Right lobe of liver (tissue), 6 donors: ENCODE measurements at regions not wholly inside any gene's neighbourhood (a gene's known extent, or its start where the extent isn't known, plus 50 kb on each side); places are given as distances from the start of the nearest gene placed in this dataset.

Experiments
- ATAC-seq, 4 donors: fragments of 200-7000 bp; cut with Tn5 transposase; one replicate each; pipeline ENCODE4 v1.9.1; 2020; ENCODE audit warnings: mild to moderate bottlenecking in 4 of 4, moderate library complexity in 4 of 4
- DNase-seq, 3 donors: peaks; one replicate each; pipeline ENCODE4 v3.0.0-alpha.2; 2020
- H3K27ac ChIP-seq, 3 donors: fragments of 200-600 bp; one replicate each; pipeline ENCODE4 v1.8.0; 2022
- H3K27me3 ChIP-seq, 2 donors: fragments of 200-600 bp; one replicate each; pipeline ENCODE4 v1.8.0; 2022
- H3K36me3 ChIP-seq, 4 donors: fragments of 200-600 bp; sonication (generic) in 1 of 4; one replicate each; pipeline versions ENCODE4 v1.5.1 to v1.8.0; 2017 to 2022; ENCODE audit warnings: control low read depth in 1 of 4
- H3K4me1 ChIP-seq, 4 donors: fragments of 200-600 bp; sonication (generic) in 1 of 4; one replicate each; pipeline versions ENCODE4 v1.5.1 to v1.8.0; 2017 to 2022; ENCODE audit warnings: control low read depth in 1 of 4
- H3K4me3 ChIP-seq, 3 donors: fragments of 200-600 bp; one replicate each; pipeline ENCODE4 v1.8.0; 2022
- H3K9me3 ChIP-seq, 4 donors: fragments of 200-600 bp; sonication (generic) in 1 of 4; one replicate each; pipeline versions ENCODE4 v1.5.1 to v1.8.0; 2017 to 2022; ENCODE audit warnings: control low read depth in 1 of 4
- CTCF ChIP-seq, 4 donors: fragments of 200-600 bp in 3 of 4; fragments of 450-650 bp in 1 of 4; IDR thresholded peaks; one replicate each; pipeline versions ENCODE4 v1.5.1 to v1.8.0; 2016 to 2022; ENCODE audit warnings: antibody characterized with exemption in 4 of 4, mild to moderate bottlenecking in 2 of 4
- POLR2A ChIP-seq: fragments of 450-650 bp; IDR thresholded peaks from one replicate; pipeline ENCODE4 v1.6.1; 2017; ENCODE audit warnings: antibody characterized with exemption, mild to moderate bottlenecking
- WGBS: methylation state at CpG from one replicate; pipeline ENCODE4 v1.1.6; 2018; ENCODE audit warnings: low coverage, low lambda C conversion rate; ENCODE audit not compliant: insufficient coverage; ENCODE audit errors: missing lambda C conversion rate; 5-methylcytosine and 5-hydroxymethylcytosine counted together
- intact Hi-C, 2 donors: fragments of 100-400 bp; cut with DNase I; formaldehyde crosslinking; loops; one replicate each; pipeline versions ENCODE4 v1.11.2 to v1.14.1; 2022
- donor health status: DM: no; HTN: yes; CAD: no.
- donor health status: DM: no; HTN: no; CAD: no.
- donor health status: DM: no; HTN: no; CAD: no.
- donor health status: DM: no; HTN: yes; CAD: no.
- donor health status: DM: no; HTN: yes; CAD: no.

- intact Hi-C loops, result no loop called here
- DNase-seq, result no peak
- 60% methylated on average over 1 of the region's 1 CpG for WGBS
- H3K36me3 ChIP-seq, result no peaks in the 10 kb centered on the region
- ATAC-seq, result no peak
- H3K9me3 ChIP-seq, result no peaks in the 10 kb centered on the region
- no peak overlapping the region for H3K27ac ChIP-seq
- no peak for TF ChIP-seq POLR2A
- no peak overlapping the region for H3K4me3 ChIP-seq
- H3K27me3 ChIP-seq, result no peaks in the 10 kb centered on the region
- peaks cover 0 to 9% (median 0%) of the 10 kb centered on the region in 4 donors for H3K4me1 ChIP-seq
These were observed 112.5 kb upstream of the F3 start for GRCh38 chr1:94654031-94654430.

- WGBS, result 58% methylated on average over 2 of the region's 3 CpGs
- ATAC-seq (no peak), DNase-seq (no peak)
- TF ChIP-seq CTCF (IDR thresholded peaks at IDR 0.05), result no peak
- TF ChIP-seq POLR2A, result no peak
- no peaks in the 10 kb centered on the region for H3K9me3 ChIP-seq
- peaks cover 0 to 8% (median 0%) of the 10 kb centered on the region in 4 donors for H3K4me1 ChIP-seq
- no peak overlapping the region for H3K27ac ChIP-seq
- intact Hi-C loops, result no loop called here
- no peaks in the 10 kb centered on the region for H3K27me3 ChIP-seq
- H3K4me3 ChIP-seq, result no peak overlapping the region
- no peaks in the 10 kb centered on the region for H3K36me3 ChIP-seq
These were observed 111.9 kb upstream of the F3 start for GRCh38 chr1:94653454-94653853.

- TF ChIP-seq POLR2A (no peak), CTCF (IDR thresholded peaks at IDR 0.05) (no peak)
- Histone ChIP-seq H3K27ac (no peak overlapping the region), H3K27me3 (no peaks in the 10 kb centered on the region), H3K9me3 (no peaks in the 10 kb centered on the region), H3K4me1 (no peaks in the 10 kb centered on the region), H3K4me3 (no peak overlapping the region), H3K36me3 (no peaks in the 10 kb centered on the region)
- no peak for ATAC-seq
- intact Hi-C loops, result no loop called here
- WGBS, result 77% methylated on average over 2 of the region's 2 CpGs
- DNase-seq, result no peak
These were observed 109.5 kb upstream of the F3 start for GRCh38 chr1:94651076-94651475.

GRCh38 chr1:94650301-94650700 is 108.7 kb upstream of the F3 start:
- intact Hi-C loops, result no loop called here
- H3K4me3 ChIP-seq, result no peak overlapping the region
- no peaks in the 10 kb centered on the region for H3K27me3 ChIP-seq
- no peak overlapping the region for H3K27ac ChIP-seq
- TF ChIP-seq CTCF (IDR thresholded peaks at IDR 0.05), result no peak
- TF ChIP-seq POLR2A, result no peak
- DNase-seq (no peak), ATAC-seq (no peak)
- H3K9me3 ChIP-seq, result no peaks in the 10 kb centered on the region
- H3K36me3 ChIP-seq, result no peaks in the 10 kb centered on the region
- no peaks in the 10 kb centered on the region for H3K4me1 ChIP-seq
- WGBS, result 100% methylated on average over 2 of the region's 2 CpGs

GRCh38 chr1:94648225-94649007 is 106.9 kb upstream of the F3 start:
- TF ChIP-seq CTCF (IDR thresholded peaks at IDR 0.05) (no peak), POLR2A (no peak)
- no peak overlapping the region for H3K4me3 ChIP-seq
- intact Hi-C loops, result no loop called here
- ATAC-seq (peak in 3 of 4 donors; percentile 30 to 76 (median 37)), DNase-seq (no peak)
- H3K27me3 ChIP-seq, result no peaks in the 10 kb centered on the region
- H3K9me3 ChIP-seq, result no peaks in the 10 kb centered on the region
- no peaks in the 10 kb centered on the region for H3K36me3 ChIP-seq
- 69% methylated on average over 11 of the region's 14 CpGs for WGBS
- no peak overlapping the region for H3K27ac ChIP-seq
- H3K4me1 ChIP-seq, result no peaks in the 10 kb centered on the region
